WTC11 (cell line): ENCODE measurements at regions not wholly inside any gene's neighbourhood (a gene's known extent, or its start where the extent isn't known, plus 50 kb on each side); places are given as distances from the start of the nearest gene placed in this dataset.

Experiments used
- AR ChIP-seq: fragments of 250-450 bp; sonication (Bioruptor Pico); IDR thresholded peaks from 2 replicates; pipeline ENCODE4 v1.9.0; 2021; ENCODE audit warnings: mild to moderate bottlenecking
- ATF2 ChIP-seq: sonication (generic); formaldehyde crosslinking; IDR thresholded peaks from 2 replicates; pipeline ENCODE4 v1.8.1; 2022; ENCODE audit warnings: low read depth, missing genetic modification reagents, borderline replicate concordance
- CREB1 ChIP-seq: sonication (generic); formaldehyde crosslinking; IDR thresholded peaks from 2 replicates; pipeline ENCODE4 v1.8.0; 2023; ENCODE audit warnings: mild to moderate bottlenecking, missing genetic modification reagents
- CTCF ChIP-seq: fragments of 200-600 bp; IDR thresholded peaks from 2 replicates; pipeline ENCODE4 v1.8.0; 2022; ENCODE audit warnings: antibody characterized with exemption
- ETV6 ChIP-seq: sonication (generic); formaldehyde crosslinking; IDR thresholded peaks from 2 replicates; pipeline ENCODE4 v1.8.1; 2022; ENCODE audit warnings: mild to moderate bottlenecking, missing genetic modification reagents
- FOXP1 ChIP-seq: sonication (generic); formaldehyde crosslinking; IDR thresholded peaks from 2 replicates; pipeline ENCODE4 v1.8.0; 2022; ENCODE audit warnings: missing genetic modification reagents, mild to moderate bottlenecking, moderate library complexity, borderline replicate concordance
- MXD4 ChIP-seq: fragments of 250-450 bp; sonication (Bioruptor Pico); IDR thresholded peaks from 2 replicates; pipeline ENCODE4 v1.8.0; 2021; ENCODE audit warnings: mild to moderate bottlenecking, moderate library complexity, borderline replicate concordance
- NFATC4 ChIP-seq: fragments of 250-450 bp; sonication (Bioruptor Pico); IDR thresholded peaks from 2 replicates; pipeline ENCODE4 v1.9.0; 2021; ENCODE audit warnings: mild to moderate bottlenecking
- ZBTB43 ChIP-seq: sonication (generic); formaldehyde crosslinking; IDR thresholded peaks from 2 replicates; pipeline ENCODE4 v1.8.1; 2023; ENCODE audit warnings: mild to moderate bottlenecking, missing genetic modification reagents
- ZNF121 ChIP-seq: sonication (generic); formaldehyde crosslinking; IDR thresholded peaks from 2 replicates; pipeline ENCODE4 v1.8.0; 2023; ENCODE audit warnings: missing genetic modification reagents
- ZNF281 ChIP-seq: sonication (generic); formaldehyde crosslinking; IDR thresholded peaks from 2 replicates; pipeline ENCODE4 v1.8.0; 2023; ENCODE audit warnings: mild to moderate bottlenecking, missing genetic modification reagents
- ZNF416 ChIP-seq: fragments of 250-450 bp; sonication (Bioruptor Pico); IDR thresholded peaks from 2 replicates; pipeline ENCODE4 v1.9.0; 2021; ENCODE audit warnings: mild to moderate bottlenecking, inconsistent platforms
- ZNF512 ChIP-seq: sonication (generic); formaldehyde crosslinking; IDR thresholded peaks from 2 replicates; pipeline ENCODE4 v1.8.1; 2022; ENCODE audit warnings: missing genetic modification reagents, borderline replicate concordance

- TF ChIP-seq ZNF416 (CRISPR knock-in tag) (no peak), ZNF281 (no peak), CTCF (no peak), ZBTB43 (CRISPR knock-in tag) (no peak), ZNF512 (CRISPR knock-in tag) (no peak), FOXP1 (CRISPR knock-in tag) (no peak), ZNF121 (CRISPR knock-in tag) (no peak), CREB1 (CRISPR knock-in tag) (no peak), MXD4 (CRISPR knock-in tag) (no peak), AR (CRISPR knock-in tag) (no peak), ATF2 (CRISPR knock-in tag) (no peak), NFATC4 (CRISPR knock-in tag) (no peak), ETV6 (CRISPR knock-in tag) (no peak)
Observed at GRCh38 chr9:89955144-89955543, 350.3 kb downstream of the GADD45G start.
